ENCODE measurements at regions not wholly inside any gene's neighbourhood (a gene's known extent, or its start where the extent isn't known, plus 50 kb on each side); places are given as distances from the start of the nearest gene placed in this dataset.

DNA sequence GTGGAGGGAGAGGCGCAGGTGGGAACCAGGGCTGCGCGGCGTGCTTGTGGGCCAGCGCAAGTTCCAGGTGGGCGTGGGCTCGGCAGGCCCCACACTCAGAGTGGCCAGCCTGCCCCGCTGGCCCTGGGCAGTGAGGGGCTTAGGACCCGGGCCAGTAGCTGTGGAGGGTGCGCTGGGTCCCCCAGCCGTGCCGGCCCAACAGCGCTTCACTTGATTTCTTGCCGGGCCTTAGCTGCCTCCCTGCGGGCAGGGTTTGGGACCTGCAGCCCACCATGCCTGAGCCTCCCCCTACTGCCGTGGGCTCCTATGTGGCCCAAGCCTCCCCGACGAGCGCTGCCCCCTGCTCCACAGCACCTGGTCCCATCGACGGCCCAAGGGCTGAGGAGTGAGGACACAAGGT lies 1636.9 kb upstream of the SLC39A10 start:
- H3K9me3 ChIP-seq (ENCODE audit: low read depth, low read length): no peaks in the 10 kb centered on the region
- peak; percentile 14 for DNase-seq (ENCODE audit: insufficient read length, low spot score, missing footprints)
- no peaks in the 10 kb centered on the region for H3K79me2 ChIP-seq (ENCODE audit: insufficient read depth, low read length)
- no peak overlapping the region for H3K4me3 ChIP-seq (ENCODE audit: insufficient read depth, low read length)
- H3K36me3 ChIP-seq (ENCODE audit: insufficient read depth, low read length): no peaks in the 10 kb centered on the region
- H3K4me2 ChIP-seq (ENCODE audit: insufficient read depth, low read length): no peak overlapping the region
- no peaks in the 10 kb centered on the region for H4K20me1 ChIP-seq (ENCODE audit: insufficient read depth, low read length)
- TF ChIP-seq, protein P1, sequence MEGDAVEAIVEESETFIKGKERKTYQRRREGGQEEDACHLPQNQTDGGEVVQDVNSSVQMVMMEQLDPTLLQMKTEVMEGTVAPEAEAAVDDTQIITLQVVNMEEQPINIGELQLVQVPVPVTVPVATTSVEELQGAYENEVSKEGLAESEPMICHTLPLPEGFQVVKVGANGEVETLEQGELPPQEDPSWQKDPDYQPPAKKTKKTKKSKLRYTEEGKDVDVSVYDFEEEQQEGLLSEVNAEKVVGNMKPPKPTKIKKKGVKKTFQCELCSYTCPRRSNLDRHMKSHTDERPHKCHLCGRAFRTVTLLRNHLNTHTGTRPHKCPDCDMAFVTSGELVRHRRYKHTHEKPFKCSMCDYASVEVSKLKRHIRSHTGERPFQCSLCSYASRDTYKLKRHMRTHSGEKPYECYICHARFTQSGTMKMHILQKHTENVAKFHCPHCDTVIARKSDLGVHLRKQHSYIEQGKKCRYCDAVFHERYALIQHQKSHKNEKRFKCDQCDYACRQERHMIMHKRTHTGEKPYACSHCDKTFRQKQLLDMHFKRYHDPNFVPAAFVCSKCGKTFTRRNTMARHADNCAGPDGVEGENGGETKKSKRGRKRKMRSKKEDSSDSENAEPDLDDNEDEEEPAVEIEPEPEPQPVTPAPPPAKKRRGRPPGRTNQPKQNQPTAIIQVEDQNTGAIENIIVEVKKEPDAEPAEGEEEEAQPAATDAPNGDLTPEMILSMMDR (IDR thresholded peaks at IDR 0.05; ENCODE audit: extremely low read depth, low read depth, low read length): no peak
- no peak overlapping the region for H2AFZ ChIP-seq (ENCODE audit: low read length)
- no peaks in the 10 kb centered on the region for H3K27me3 ChIP-seq (ENCODE audit: insufficient read depth, low read length)
- no peak overlapping the region for H3K27ac ChIP-seq (ENCODE audit: low read depth, low read length)
- H3K4me1 ChIP-seq (ENCODE audit: insufficient read depth, low read length): no peaks in the 10 kb centered on the region

DNA sequence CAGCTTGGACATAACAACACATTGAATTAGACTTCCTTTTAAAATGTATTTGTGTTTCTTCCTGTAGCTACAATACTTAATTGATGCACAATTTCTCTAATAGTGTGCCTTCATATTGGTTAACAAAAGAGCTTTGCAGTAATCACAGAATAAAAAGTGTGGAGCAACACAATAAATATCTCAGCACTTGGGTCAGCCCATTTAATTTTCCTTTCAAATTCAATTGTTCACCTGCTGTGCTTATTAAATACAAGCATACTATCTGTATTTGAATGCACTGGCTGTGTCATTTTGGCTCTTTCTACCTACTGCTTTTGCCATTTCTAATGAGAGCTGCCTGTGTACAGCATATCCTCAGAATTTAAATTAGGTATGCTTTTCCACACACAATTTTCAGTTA lies 1641.3 kb upstream of the SLC39A10 start:
- TF ChIP-seq, protein P1 (IDR thresholded peaks at IDR 0.05; ENCODE audit: extremely low read depth, low read depth, low read length): no peak
- H3K4me2 ChIP-seq (ENCODE audit: insufficient read depth, low read length): no peak overlapping the region
- no peak overlapping the region for H3K4me3 ChIP-seq (ENCODE audit: insufficient read depth, low read length)
- no peaks in the 10 kb centered on the region for H3K4me1 ChIP-seq (ENCODE audit: insufficient read depth, low read length)
- no peak overlapping the region for H2AFZ ChIP-seq (ENCODE audit: low read length)
- H3K27ac ChIP-seq (ENCODE audit: low read depth, low read length): no peak overlapping the region
- DNase-seq (ENCODE audit: insufficient read length, low spot score, missing footprints): no peak
- no peaks in the 10 kb centered on the region for H3K36me3 ChIP-seq (ENCODE audit: insufficient read depth, low read length)
- H3K79me2 ChIP-seq (ENCODE audit: insufficient read depth, low read length): no peaks in the 10 kb centered on the region
- no peaks in the 10 kb centered on the region for H3K27me3 ChIP-seq (ENCODE audit: insufficient read depth, low read length)
- H3K9me3 ChIP-seq (ENCODE audit: low read depth, low read length): no peaks in the 10 kb centered on the region
- no peaks in the 10 kb centered on the region for H4K20me1 ChIP-seq (ENCODE audit: insufficient read depth, low read length)

DNA sequence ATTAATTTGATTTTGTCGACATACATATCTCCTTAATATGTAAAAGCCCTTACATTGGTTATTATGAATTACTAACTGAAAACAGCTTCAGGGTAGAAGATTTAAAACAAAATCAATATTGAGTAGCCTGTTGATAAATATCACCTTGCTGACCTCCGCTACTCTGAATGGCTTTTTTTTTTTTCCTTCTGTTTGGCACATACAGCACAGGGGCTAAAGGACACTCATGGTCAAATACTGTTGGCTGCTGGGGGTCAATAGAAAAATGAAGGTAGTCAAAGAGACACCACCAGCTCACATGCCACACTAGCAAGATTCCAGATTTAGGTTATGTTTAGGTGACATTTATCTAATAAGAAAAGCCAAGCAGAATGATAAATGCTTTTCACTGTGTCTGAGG lies 1642.4 kb upstream of the SLC39A10 start:
- H4K20me1 ChIP-seq (ENCODE audit: insufficient read depth, low read length): no peaks in the 10 kb centered on the region
- TF ChIP-seq, protein P1 (IDR thresholded peaks at IDR 0.05; ENCODE audit: extremely low read depth, low read depth, low read length): no peak
- no peaks in the 10 kb centered on the region for H3K9me3 ChIP-seq (ENCODE audit: low read depth, low read length)
- H3K27me3 ChIP-seq (ENCODE audit: insufficient read depth, low read length): no peaks in the 10 kb centered on the region
- no peaks in the 10 kb centered on the region for H3K36me3 ChIP-seq (ENCODE audit: insufficient read depth, low read length)
- no peak overlapping the region for H3K4me2 ChIP-seq (ENCODE audit: insufficient read depth, low read length)
- no peak overlapping the region for H3K27ac ChIP-seq (ENCODE audit: low read depth, low read length)
- H3K79me2 ChIP-seq (ENCODE audit: insufficient read depth, low read length): no peaks in the 10 kb centered on the region
- DNase-seq (ENCODE audit: insufficient read length, low spot score, missing footprints): no peak
- no peak overlapping the region for H3K4me3 ChIP-seq (ENCODE audit: insufficient read depth, low read length)
- no peak overlapping the region for H2AFZ ChIP-seq (ENCODE audit: low read length)
- no peaks in the 10 kb centered on the region for H3K4me1 ChIP-seq (ENCODE audit: insufficient read depth, low read length)

DNA sequence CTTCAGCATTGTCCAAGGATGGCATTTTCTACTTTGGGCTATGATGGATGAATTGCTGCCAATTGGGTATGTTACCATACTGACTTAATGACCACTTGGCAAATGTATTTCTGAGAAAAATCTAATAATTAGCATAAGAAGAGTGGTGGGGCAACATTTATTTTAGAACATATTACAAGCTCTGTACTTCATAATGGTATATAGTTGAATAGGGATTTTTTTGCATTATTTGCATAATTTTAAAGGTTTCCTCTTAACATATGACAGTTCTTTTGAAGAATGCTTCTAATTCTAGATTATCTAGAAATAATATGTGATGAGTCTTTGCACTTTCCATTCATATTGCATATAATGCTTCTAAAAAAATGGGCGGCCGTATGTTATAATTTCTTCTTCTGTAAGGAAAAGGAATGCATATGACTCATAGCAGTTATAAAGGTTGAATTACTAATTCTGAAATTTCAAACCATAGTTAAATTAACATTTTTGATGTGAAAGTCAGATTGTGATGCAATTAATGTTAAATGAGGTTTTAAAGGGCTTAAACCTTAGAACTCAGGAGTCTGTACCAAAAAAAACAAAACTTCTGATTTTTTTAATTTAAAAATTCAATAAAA lies 1652.3 kb upstream of the SLC39A10 start:
- Histone ChIP-seq H3K27me3 (ENCODE audit: insufficient read depth, low read length) (no peaks in the 10 kb centered on the region), H3K4me3 (ENCODE audit: insufficient read depth, low read length) (no peak overlapping the region), H3K36me3 (ENCODE audit: insufficient read depth, low read length) (no peaks in the 10 kb centered on the region), H3K9me3 (ENCODE audit: low read depth, low read length) (no peaks in the 10 kb centered on the region), H3K27ac (ENCODE audit: low read depth, low read length) (peak overlapping the region; percentile 48), H3K4me2 (ENCODE audit: insufficient read depth, low read length) (no peak overlapping the region), H2AFZ (ENCODE audit: low read length) (no peak overlapping the region), H3K79me2 (ENCODE audit: insufficient read depth, low read length) (no peaks in the 10 kb centered on the region), H4K20me1 (ENCODE audit: insufficient read depth, low read length) (no peaks in the 10 kb centered on the region), H3K4me1 (ENCODE audit: insufficient read depth, low read length) (peaks cover 8% of the 10 kb centered on the region)
- TF ChIP-seq, protein P1 (IDR thresholded peaks at IDR 0.05; ENCODE audit: extremely low read depth, low read depth, low read length): no peak
- DNase-seq (ENCODE audit: insufficient read length, low spot score, missing footprints): peak; percentile 26

All from osteoblast (primary cell).